ENCODE measurements at regions not wholly inside any gene's neighbourhood (a gene's known extent, or its start where the extent isn't known, plus 50 kb on each side); places are given as distances from the start of the nearest gene placed in this dataset.

DNA sequence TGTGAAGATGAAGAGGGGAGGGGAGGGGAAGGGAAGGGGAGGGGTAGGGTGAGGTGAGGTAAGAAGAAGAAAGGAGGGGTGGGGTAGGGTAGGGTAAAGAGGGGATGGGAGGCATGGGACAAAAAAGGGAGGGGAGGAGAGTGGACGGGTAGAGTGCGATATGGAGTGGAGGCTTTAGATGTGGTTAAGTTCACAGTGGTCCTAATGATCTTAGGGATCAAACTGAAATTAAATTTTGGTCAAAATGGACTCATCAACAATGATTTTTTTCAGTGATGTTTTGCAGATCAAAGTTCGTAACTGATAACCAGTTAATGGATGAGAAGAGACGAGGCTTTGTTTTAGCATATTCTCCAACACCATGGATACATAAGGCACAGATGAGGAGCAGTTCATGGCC, 513.9 kb upstream of the ACVR2A start:
- no peaks in the 10 kb centered on the region for H3K9me3 ChIP-seq
- intact Hi-C loops (cut with DNase I): no loop called here
- no peak for TF ChIP-seq POLR2A (IDR thresholded peaks at IDR 0.05)
- TF ChIP-seq, protein P1, sequence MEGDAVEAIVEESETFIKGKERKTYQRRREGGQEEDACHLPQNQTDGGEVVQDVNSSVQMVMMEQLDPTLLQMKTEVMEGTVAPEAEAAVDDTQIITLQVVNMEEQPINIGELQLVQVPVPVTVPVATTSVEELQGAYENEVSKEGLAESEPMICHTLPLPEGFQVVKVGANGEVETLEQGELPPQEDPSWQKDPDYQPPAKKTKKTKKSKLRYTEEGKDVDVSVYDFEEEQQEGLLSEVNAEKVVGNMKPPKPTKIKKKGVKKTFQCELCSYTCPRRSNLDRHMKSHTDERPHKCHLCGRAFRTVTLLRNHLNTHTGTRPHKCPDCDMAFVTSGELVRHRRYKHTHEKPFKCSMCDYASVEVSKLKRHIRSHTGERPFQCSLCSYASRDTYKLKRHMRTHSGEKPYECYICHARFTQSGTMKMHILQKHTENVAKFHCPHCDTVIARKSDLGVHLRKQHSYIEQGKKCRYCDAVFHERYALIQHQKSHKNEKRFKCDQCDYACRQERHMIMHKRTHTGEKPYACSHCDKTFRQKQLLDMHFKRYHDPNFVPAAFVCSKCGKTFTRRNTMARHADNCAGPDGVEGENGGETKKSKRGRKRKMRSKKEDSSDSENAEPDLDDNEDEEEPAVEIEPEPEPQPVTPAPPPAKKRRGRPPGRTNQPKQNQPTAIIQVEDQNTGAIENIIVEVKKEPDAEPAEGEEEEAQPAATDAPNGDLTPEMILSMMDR (IDR thresholded peaks at IDR 0.05): no peak
- 90 to 95% methylated on average over 4 of the region's 4 CpGs for WGBS, 2 donors
- H3K4me3 ChIP-seq (replicated peaks in 1 of 3): no peak overlapping the region
- no peaks in the 10 kb centered on the region for H3K27me3 ChIP-seq
- no peak for DNase-seq
- no peak overlapping the region for H3K27ac ChIP-seq
- no peaks in the 10 kb centered on the region for H3K4me1 ChIP-seq
- H3K36me3 ChIP-seq: no peaks in the 10 kb centered on the region

DNA sequence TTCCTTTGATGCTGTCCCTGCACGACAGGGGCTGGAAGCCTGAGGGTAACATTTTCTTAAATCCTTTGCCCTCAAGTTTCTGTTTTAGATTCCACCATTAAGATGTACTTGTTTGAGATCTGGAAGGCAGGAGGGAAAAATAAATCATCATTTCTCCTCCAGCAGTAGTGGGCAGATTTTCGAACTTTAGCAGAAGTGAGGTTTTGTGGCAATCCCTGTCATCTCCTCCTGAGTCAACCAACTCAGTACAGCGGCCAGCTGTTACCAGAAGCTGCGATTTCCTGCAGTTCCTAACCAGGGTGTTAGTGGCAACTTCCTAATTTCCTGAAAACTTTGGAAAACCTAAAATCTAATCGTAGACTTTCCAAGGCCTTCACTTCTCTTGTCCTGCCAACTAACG, 517.2 kb upstream of the ACVR2A start:
- no peak overlapping the region for H3K27ac ChIP-seq
- intact Hi-C loops (cut with DNase I): no loop called here
- no peak for TF ChIP-seq POLR2A (IDR thresholded peaks at IDR 0.05)
- TF ChIP-seq, protein P1 (IDR thresholded peaks at IDR 0.05): no peak

DNA sequence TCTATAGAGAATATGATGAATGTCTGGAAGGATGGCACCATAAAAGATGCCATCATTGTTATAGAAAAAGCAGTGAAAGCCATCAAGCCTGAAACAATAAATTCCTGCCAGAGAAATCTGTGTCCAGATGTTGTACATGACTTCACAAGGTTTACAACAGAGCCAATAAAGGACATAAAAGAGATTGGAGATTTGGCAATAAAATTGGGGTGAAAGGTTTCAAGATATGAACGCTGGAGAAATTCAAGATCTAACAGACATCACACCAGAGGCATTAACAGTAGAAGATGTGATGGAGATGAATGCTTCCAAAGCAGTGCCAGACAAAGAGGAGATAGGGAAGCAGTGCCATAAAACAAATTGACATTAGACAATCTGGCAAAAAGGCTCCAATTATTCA, 518.8 kb upstream of the ACVR2A start:
- no peak for TF ChIP-seq POLR2A (IDR thresholded peaks at IDR 0.05)
- TF ChIP-seq, protein P1 (IDR thresholded peaks at IDR 0.05): no peak
- Histone ChIP-seq H3K4me1 (no peaks in the 10 kb centered on the region), H3K9me3 (no peaks in the 10 kb centered on the region), H3K36me3 (no peaks in the 10 kb centered on the region), H3K27me3 (no peaks in the 10 kb centered on the region), H3K4me3 (replicated peaks in 1 of 3) (no peak overlapping the region), H3K27ac (no peak overlapping the region)
- WGBS, 2 donors: 77 to 79% methylated on average over 1 of the region's 1 CpG
- intact Hi-C loops (cut with DNase I): no loop called here
- DNase-seq: no peak

More for the DNA sequence above, 517.2 kb upstream of the ACVR2A start:
- WGBS, 2 donors: 64 to 75% methylated on average over 6 of the region's 6 CpGs
- Histone ChIP-seq H3K4me3 (replicated peaks in 1 of 3) (no peak overlapping the region), H3K4me1 (no peaks in the 10 kb centered on the region), H3K36me3 (no peaks in the 10 kb centered on the region), H3K27me3 (no peaks in the 10 kb centered on the region), H3K9me3 (no peaks in the 10 kb centered on the region)
- no peak for DNase-seq

DNA sequence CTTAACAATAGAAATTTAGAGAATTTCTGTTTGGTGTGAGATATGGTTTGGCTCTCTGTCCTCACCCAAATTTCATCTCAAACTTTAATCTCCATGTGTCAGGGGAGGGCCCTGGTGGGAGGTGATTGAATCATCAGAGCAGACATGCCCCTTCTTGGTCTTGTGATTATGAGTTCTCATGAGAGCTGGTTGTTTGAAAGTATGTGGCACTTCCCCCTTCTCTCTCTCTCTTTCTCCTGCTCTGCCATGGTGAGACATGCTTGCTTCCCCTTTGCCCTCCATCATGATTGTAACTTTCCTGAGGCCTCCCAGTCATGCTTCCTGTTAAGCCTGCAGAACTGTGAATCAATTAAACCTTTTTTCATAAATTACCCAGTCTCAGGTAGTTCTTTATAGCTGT, 524.7 kb upstream of the ACVR2A start:
- H3K9me3 ChIP-seq: no peaks in the 10 kb centered on the region
- no peak for TF ChIP-seq POLR2A (IDR thresholded peaks at IDR 0.05)
- TF ChIP-seq, protein P1 (IDR thresholded peaks at IDR 0.05): no peak
- H3K27me3 ChIP-seq: no peaks in the 10 kb centered on the region
- no peak overlapping the region for H3K4me3 ChIP-seq (replicated peaks in 1 of 3)
- H3K36me3 ChIP-seq: no peaks in the 10 kb centered on the region
- intact Hi-C loops (cut with DNase I): no loop called here
- no peak overlapping the region for H3K27ac ChIP-seq
- DNase-seq: no peak
- no peaks in the 10 kb centered on the region for H3K4me1 ChIP-seq

DNA sequence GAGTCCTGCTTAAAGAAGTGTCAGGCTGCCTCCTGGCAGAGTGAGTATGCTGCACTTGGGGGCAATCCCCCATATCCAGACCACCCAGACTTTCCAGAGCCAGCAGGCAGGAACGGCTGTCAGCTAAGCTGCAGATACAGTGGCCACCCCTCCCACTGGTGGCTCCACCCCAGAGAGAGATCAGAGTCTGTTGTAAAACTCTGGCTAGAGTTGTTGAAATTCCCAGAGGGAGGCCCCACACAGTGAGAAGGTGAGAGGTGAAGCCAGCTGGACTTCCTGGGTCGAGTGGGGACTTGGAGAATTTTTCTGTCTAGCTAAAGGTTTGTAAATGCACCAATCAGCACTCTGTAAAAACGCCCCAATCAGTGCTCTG, 533.8 kb upstream of the ACVR2A start:
- Histone ChIP-seq H3K4me1 (no peaks in the 10 kb centered on the region), H3K4me3 (replicated peaks in 1 of 3) (no peak overlapping the region), H3K27ac (no peak overlapping the region), H3K36me3 (no peaks in the 10 kb centered on the region), H3K9me3 (no peaks in the 10 kb centered on the region), H3K27me3 (no peaks in the 10 kb centered on the region)
- no peak for TF ChIP-seq POLR2A (IDR thresholded peaks at IDR 0.05)
- TF ChIP-seq, protein P1 (IDR thresholded peaks at IDR 0.05): no peak
- DNase-seq: no peak
- intact Hi-C loops (cut with DNase I): no loop called here
- 51 to 64% methylated on average over 3 of the region's 3 CpGs for WGBS, 2 donors
